Activated naive CD8-positive, alpha-beta T cell treated with anti-CD3 and anti-CD28 coated beads, Interleukin-2, amount 50 U/mL, for 16 hours (primary cell): ENCODE measurements at regions not wholly inside any gene's neighbourhood (a gene's known extent, or its start where the extent isn't known, plus 50 kb on each side); places are given as distances from the start of the nearest gene placed in this dataset.

Experiments
- DNase-seq: peaks from one replicate; pipeline ENCODE4 v3.0.0-alpha.2; 2020; ENCODE audit warnings: low read depth, low spot score

- DNase-seq = no peak
Measured at GRCh38 chrX:78493180-78493579, 165.8 kb upstream of the CYSLTR1 start.

GRCh38 chrX:78476701-78477100 lies 149.3 kb upstream of the CYSLTR1 start:
- no peak for DNase-seq

GRCh38 chrX:78456909-78457308 lies 129.5 kb upstream of the CYSLTR1 start:
- DNase-seq = no peak

- no peak for DNase-seq
Measured at GRCh38 chrX:78455901-78456300, 128.5 kb upstream of the CYSLTR1 start.

GRCh38 chrX:78452356-78452755 lies 124.9 kb upstream of the CYSLTR1 start:
- DNase-seq = no peak

- no peak for DNase-seq
Measured at GRCh38 chrX:78437621-78438020, 110.2 kb upstream of the CYSLTR1 start.

- DNase-seq = no peak
Measured at GRCh38 chrX:78429172-78429571, 101.8 kb upstream of the CYSLTR1 start.

GRCh38 chrX:78388663-78389062 lies 61.3 kb upstream of the CYSLTR1 start:
- no peak for DNase-seq

GRCh38 chrX:78387364-78387763 lies 60.0 kb upstream of the CYSLTR1 start:
- no peak for DNase-seq

- no peak for DNase-seq
Measured at GRCh38 chrX:78384486-78384885, 57.1 kb upstream of the CYSLTR1 start.

- DNase-seq = no peak
Measured at GRCh38 chrX:78383594-78383993, 56.2 kb upstream of the CYSLTR1 start.

GRCh38 chrX:78378476-78379115 lies 51.2 kb upstream of the CYSLTR1 start:
- DNase-seq = no peak
